ENCODE measurements at regions not wholly inside any gene's neighbourhood (a gene's known extent, or its start where the extent isn't known, plus 50 kb on each side); places are given as distances from the start of the nearest gene placed in this dataset.

DNA sequence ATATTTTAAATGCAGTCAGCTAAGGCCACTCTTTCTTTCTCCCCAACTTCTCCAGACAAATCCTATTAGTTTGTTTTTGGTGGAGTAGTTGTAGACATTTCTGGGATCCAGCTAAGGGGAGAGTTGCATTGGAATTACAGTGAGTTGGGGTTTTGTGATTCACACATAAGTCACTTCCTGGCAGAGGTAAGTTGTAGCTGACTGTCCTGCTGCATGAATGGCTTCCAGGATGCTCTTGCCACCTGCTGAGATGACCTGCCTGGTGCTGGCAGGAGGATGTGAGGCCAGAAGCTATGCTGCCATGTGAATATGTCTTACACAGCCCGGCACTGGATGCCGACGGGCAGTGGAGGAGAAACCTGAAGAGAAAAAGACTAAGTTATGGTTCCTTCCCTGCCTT, 243.7 kb downstream of the TDRD15 start:
- TF ChIP-seq, protein P1, sequence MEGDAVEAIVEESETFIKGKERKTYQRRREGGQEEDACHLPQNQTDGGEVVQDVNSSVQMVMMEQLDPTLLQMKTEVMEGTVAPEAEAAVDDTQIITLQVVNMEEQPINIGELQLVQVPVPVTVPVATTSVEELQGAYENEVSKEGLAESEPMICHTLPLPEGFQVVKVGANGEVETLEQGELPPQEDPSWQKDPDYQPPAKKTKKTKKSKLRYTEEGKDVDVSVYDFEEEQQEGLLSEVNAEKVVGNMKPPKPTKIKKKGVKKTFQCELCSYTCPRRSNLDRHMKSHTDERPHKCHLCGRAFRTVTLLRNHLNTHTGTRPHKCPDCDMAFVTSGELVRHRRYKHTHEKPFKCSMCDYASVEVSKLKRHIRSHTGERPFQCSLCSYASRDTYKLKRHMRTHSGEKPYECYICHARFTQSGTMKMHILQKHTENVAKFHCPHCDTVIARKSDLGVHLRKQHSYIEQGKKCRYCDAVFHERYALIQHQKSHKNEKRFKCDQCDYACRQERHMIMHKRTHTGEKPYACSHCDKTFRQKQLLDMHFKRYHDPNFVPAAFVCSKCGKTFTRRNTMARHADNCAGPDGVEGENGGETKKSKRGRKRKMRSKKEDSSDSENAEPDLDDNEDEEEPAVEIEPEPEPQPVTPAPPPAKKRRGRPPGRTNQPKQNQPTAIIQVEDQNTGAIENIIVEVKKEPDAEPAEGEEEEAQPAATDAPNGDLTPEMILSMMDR (IDR thresholded peaks at IDR 0.05), result no peak
- no peak for TF ChIP-seq POLR2AphosphoS5 (IDR thresholded peaks at IDR 0.05)
- TF ChIP-seq POLR2A (IDR thresholded peaks at IDR 0.05), result no peak
